Neural cell (in vitro differentiated cells): ENCODE measurements at regions not wholly inside any gene's neighbourhood (a gene's known extent, or its start where the extent isn't known, plus 50 kb on each side); places are given as distances from the start of the nearest gene placed in this dataset.

Experiments used
- CTCF ChIP-seq: fragments of 450-650 bp; IDR thresholded peaks from 2 replicates; pipeline ENCODE4 v1.5.1; 2014; ENCODE audit warnings: antibody characterized with exemption, mild to moderate bottlenecking, moderate library complexity; ENCODE audit not compliant: poor library complexity, severe bottlenecking
- EP300 ChIP-seq: fragments of 450-650 bp; conservative IDR thresholded peaks from 2 replicates; pipeline ENCODE4 v1.6.1; 2014; ENCODE audit warnings: antibody characterized with exemption, mild to moderate bottlenecking, moderate library complexity; ENCODE audit not compliant: poor library complexity, severe bottlenecking
- EZH2 ChIP-seq: fragments of 200-600, 300-800 bp; shearing (Covaris generic), sonication (generic); IDR thresholded peaks from 2 replicates; pipeline ENCODE4 v1.6.1; 2014; ENCODE audit warnings: antibody characterized with exemption, low read length, borderline replicate concordance, mild to moderate bottlenecking; ENCODE audit not compliant: insufficient read depth, poor library complexity, severe bottlenecking
- POLR2AphosphoS5 ChIP-seq: IDR thresholded peaks from 2 replicates; pipeline ENCODE4 v1.6.1; 2012
- REST ChIP-seq: IDR thresholded peaks from 2 replicates; pipeline ENCODE4 v1.6.1; 2012; ENCODE audit warnings: borderline replicate concordance

DNA sequence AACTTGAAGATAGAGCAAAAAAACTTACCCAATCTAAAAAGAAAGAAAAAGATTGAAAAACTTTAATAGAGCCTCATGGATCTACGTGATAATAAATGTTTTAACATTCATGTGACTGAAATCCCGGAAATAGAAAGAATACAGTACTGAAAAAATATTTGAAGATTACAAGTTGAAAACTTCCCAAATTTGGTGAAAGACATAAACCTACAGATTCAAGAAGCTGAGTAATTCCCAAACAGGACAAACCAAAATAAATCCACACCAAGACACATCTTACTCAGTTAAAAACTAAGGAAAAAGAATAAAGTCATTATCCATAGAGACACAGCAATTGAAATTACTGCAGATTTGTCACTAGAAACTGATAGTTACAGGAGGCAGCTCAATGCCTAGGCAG is 121.8 kb upstream of the NUDT7 start:
- TF ChIP-seq EZH2 = no peak
- TF ChIP-seq CTCF = no peak
- no peak for TF ChIP-seq EP300
- no peak for TF ChIP-seq POLR2AphosphoS5
- no peak for TF ChIP-seq REST
